Endothelial cell (in vitro differentiated cells): ENCODE measurements at regions not wholly inside any gene's neighbourhood (a gene's known extent, or its start where the extent isn't known, plus 50 kb on each side); places are given as distances from the start of the nearest gene placed in this dataset.

Experiments used
- DNase-seq: peaks from one replicate; pipeline ENCODE4 v3.0.0; 2021; ENCODE audit warnings: low spot score
- H3K27ac Mint-ChIP-seq: one replicate; pipeline ENCODE4 v1.8.0; 2021; ENCODE audit warnings: mixed read lengths, inconsistent platforms; ENCODE audit not compliant: unreplicated experiment
- H3K27me3 Mint-ChIP-seq: one replicate; pipeline ENCODE4 v1.8.0; 2021; ENCODE audit warnings: mild to moderate bottlenecking, moderate library complexity, mixed read lengths, inconsistent platforms; ENCODE audit not compliant: unreplicated experiment
- H3K36me3 Mint-ChIP-seq: one replicate; pipeline ENCODE4 v1.8.0; 2021; ENCODE audit warnings: mild to moderate bottlenecking, low read depth, mixed read lengths, inconsistent platforms; ENCODE audit not compliant: unreplicated experiment
- H3K4me1 Mint-ChIP-seq: one replicate; pipeline ENCODE4 v1.8.0; 2021; ENCODE audit warnings: mild to moderate bottlenecking, mixed read lengths, inconsistent platforms; ENCODE audit not compliant: unreplicated experiment
- H3K4me3 Mint-ChIP-seq: one replicate; pipeline ENCODE4 v1.8.0; 2021; ENCODE audit warnings: mild to moderate bottlenecking, mixed read lengths, inconsistent platforms; ENCODE audit not compliant: unreplicated experiment
- H3K9me3 Mint-ChIP-seq: one replicate; pipeline ENCODE4 v1.8.0; 2021; ENCODE audit warnings: mixed read lengths, inconsistent platforms; ENCODE audit not compliant: unreplicated experiment
- CTCF ChIP-seq: fragments of 200-600 bp; sonication (generic); IDR thresholded peaks from one replicate; pipeline ENCODE4 v1.5.0; 2021; ENCODE audit warnings: antibody characterized with exemption; ENCODE audit not compliant: unreplicated experiment

GRCh38 chr13:64471916-64472315 lies 2758.2 kb downstream of the PCDH9 start:
- H3K27ac Mint-ChIP-seq: no peak overlapping the region
- H3K27me3 Mint-ChIP-seq: no peaks in the 10 kb centered on the region
- no peaks in the 10 kb centered on the region for H3K36me3 Mint-ChIP-seq
- no peak overlapping the region for H3K4me3 Mint-ChIP-seq
- no peaks in the 10 kb centered on the region for H3K9me3 Mint-ChIP-seq
- TF ChIP-seq CTCF: peak; percentile 21
- DNase-seq: no peak
- no peaks in the 10 kb centered on the region for H3K4me1 Mint-ChIP-seq

- no peaks in the 10 kb centered on the region for H3K4me1 Mint-ChIP-seq
- no peaks in the 10 kb centered on the region for H3K9me3 Mint-ChIP-seq
- no peak overlapping the region for H3K27ac Mint-ChIP-seq
- no peaks in the 10 kb centered on the region for H3K27me3 Mint-ChIP-seq
- no peaks in the 10 kb centered on the region for H3K36me3 Mint-ChIP-seq
- no peak for TF ChIP-seq CTCF
- no peak overlapping the region for H3K4me3 Mint-ChIP-seq
- DNase-seq: no peak
These were observed 2759.4 kb downstream of the PCDH9 start for GRCh38 chr13:64470751-64471150.

- Mint-ChIP-seq H3K4me1 (no peaks in the 10 kb centered on the region), H3K27ac (no peak overlapping the region)
- DNase-seq: no peak
These were observed 2770.4 kb downstream of the PCDH9 start for GRCh38 chr13:64459778-64460177.

GRCh38 chr13:64457976-64458375 lies 2772.2 kb downstream of the PCDH9 start:
- Mint-ChIP-seq H3K27me3 (peaks cover 2% of the 10 kb centered on the region), H3K36me3 (no peaks in the 10 kb centered on the region)

More at GRCh38 chr13:64459778-64460177, 2770.4 kb downstream of the PCDH9 start:
- H3K9me3 Mint-ChIP-seq: no peaks in the 10 kb centered on the region
- H3K27me3 Mint-ChIP-seq: peaks cover 2% of the 10 kb centered on the region
- no peak for TF ChIP-seq CTCF
- H3K4me3 Mint-ChIP-seq: no peak overlapping the region
- no peaks in the 10 kb centered on the region for H3K36me3 Mint-ChIP-seq

GRCh38 chr13:64455124-64455523 lies 2775.0 kb downstream of the PCDH9 start:
- Mint-ChIP-seq H3K36me3 (no peaks in the 10 kb centered on the region), H3K4me1 (no peaks in the 10 kb centered on the region), H3K27ac (no peak overlapping the region), H3K9me3 (no peaks in the 10 kb centered on the region), H3K4me3 (no peak overlapping the region), H3K27me3 (no peaks in the 10 kb centered on the region)
- DNase-seq: no peak
- TF ChIP-seq CTCF: no peak

More at GRCh38 chr13:64457976-64458375, 2772.2 kb downstream of the PCDH9 start:
- H3K4me1 Mint-ChIP-seq: no peaks in the 10 kb centered on the region
- H3K27ac Mint-ChIP-seq: no peak overlapping the region
- H3K4me3 Mint-ChIP-seq: no peak overlapping the region
- no peak for DNase-seq
- TF ChIP-seq CTCF: no peak
- no peaks in the 10 kb centered on the region for H3K9me3 Mint-ChIP-seq
